ENCODE measurements at regions not wholly inside any gene's neighbourhood (a gene's known extent, or its start where the extent isn't known, plus 50 kb on each side); places are given as distances from the start of the nearest gene placed in this dataset.

DNA sequence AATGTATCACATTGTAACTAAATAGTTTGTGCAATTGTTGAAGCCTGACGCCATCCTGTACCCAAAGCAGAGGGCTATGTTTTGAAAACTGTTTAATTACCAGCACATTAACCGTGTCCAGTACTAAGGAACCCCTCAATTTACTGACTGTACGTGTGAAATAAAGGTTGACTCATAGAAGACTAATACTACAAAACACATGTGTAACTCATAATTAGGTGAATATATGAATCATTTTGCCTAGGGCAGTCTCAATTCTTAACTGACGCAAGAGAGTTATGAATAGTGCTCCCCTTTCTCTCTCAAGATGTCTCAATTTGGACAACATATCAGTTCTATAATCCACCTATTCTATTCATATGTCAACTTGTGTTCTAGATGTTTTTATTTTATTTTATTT is 558.4 kb downstream of the PRDM9 start:
- H3K36me3 ChIP-seq, result no peaks in the 10 kb centered on the region
- no peaks in the 10 kb centered on the region for H3K4me1 ChIP-seq
- TF ChIP-seq POLR2A (IDR thresholded peaks at IDR 0.05), result no peak
- TF ChIP-seq POLR2AphosphoS5 (IDR thresholded peaks at IDR 0.05; ENCODE audit: insufficient read depth in 1 of 2, low read depth in 1 of 2), result no peak
- no peak for TF ChIP-seq CTCF (IDR thresholded peaks at IDR 0.05)
- no peak overlapping the region for H3K4me3 ChIP-seq
- no peaks in the 10 kb centered on the region for H3K9me3 ChIP-seq
- no peak overlapping the region for H3K27ac ChIP-seq
- intact Hi-C loops (cut with DNase I), result no loop called here
- H3K27me3 ChIP-seq, result no peaks in the 10 kb centered on the region
- DNase-seq (ENCODE audit: extremely low spot score in 2 of 2), result no peak

DNA sequence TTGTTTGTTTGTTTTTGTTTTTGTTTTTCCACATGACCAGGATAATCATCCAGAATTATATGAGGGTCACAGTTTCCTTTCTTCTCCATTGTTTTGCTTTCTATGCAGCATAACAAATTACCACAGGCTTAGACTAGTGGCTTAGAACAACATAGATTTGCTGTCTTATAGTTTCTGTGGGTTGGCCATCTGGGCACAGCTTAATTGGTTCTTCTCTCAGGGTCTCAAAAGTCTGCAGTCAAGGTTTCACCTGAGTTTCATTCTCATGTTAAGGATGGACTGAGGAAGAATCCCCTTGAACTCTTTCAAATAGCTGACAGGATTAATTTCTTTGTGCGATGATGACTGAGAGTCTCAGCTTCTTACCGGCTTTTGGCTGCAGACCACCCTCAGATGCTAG is 559.8 kb downstream of the PRDM9 start:
- Histone ChIP-seq H3K4me3 (no peak overlapping the region), H3K27me3 (no peaks in the 10 kb centered on the region)
- intact Hi-C loops (cut with DNase I), result no loop called here

GRCh38 chr5:24068524-24068923 is 561.1 kb downstream of the PRDM9 start:
- H3K9me3 ChIP-seq, result no peaks in the 10 kb centered on the region
- no peaks in the 10 kb centered on the region for H3K4me1 ChIP-seq
- no peak overlapping the region for H3K27ac ChIP-seq
- no peaks in the 10 kb centered on the region for H3K36me3 ChIP-seq
- TF ChIP-seq CTCF (IDR thresholded peaks at IDR 0.05) (no peak), POLR2A (IDR thresholded peaks at IDR 0.05) (no peak), POLR2AphosphoS5 (IDR thresholded peaks at IDR 0.05; ENCODE audit: insufficient read depth in 1 of 2, low read depth in 1 of 2) (no peak)
- H3K4me3 ChIP-seq, result no peak overlapping the region
- no peaks in the 10 kb centered on the region for H3K27me3 ChIP-seq
- no peak for DNase-seq (ENCODE audit: extremely low spot score in 2 of 2)
- intact Hi-C loops (cut with DNase I), result no loop called here

More for the DNA sequence above, 559.8 kb downstream of the PRDM9 start:
- TF ChIP-seq POLR2A (IDR thresholded peaks at IDR 0.05) (no peak), POLR2AphosphoS5 (IDR thresholded peaks at IDR 0.05; ENCODE audit: insufficient read depth in 1 of 2, low read depth in 1 of 2) (no peak), CTCF (IDR thresholded peaks at IDR 0.05) (no peak)
- H3K27ac ChIP-seq, result no peak overlapping the region
- no peaks in the 10 kb centered on the region for H3K4me1 ChIP-seq
- no peak for DNase-seq (ENCODE audit: extremely low spot score in 2 of 2)
- H3K9me3 ChIP-seq, result no peaks in the 10 kb centered on the region
- no peaks in the 10 kb centered on the region for H3K36me3 ChIP-seq

DNA sequence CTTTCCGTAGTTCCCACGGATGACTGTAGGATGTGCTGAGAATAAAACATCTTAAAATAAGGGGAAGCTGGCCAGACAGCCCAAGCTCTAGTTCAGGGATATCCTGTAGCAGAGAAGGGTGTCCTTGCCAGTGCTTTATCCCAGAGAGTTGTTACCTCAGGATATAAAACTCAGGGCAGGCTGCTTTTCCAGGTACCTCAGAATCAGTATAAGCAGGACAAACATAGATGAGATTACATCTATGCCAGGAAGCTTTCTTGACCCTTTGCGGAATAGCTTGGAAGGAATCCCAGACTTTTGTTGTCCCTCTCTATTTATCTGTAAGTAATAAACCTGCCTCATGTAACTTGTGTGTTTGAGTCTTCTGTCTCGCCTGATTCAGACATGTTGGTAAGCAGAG is 565.7 kb downstream of the PRDM9 start:
- Histone ChIP-seq H3K36me3 (no peaks in the 10 kb centered on the region), H3K4me1 (no peaks in the 10 kb centered on the region), H3K27me3 (no peaks in the 10 kb centered on the region), H3K9me3 (no peaks in the 10 kb centered on the region), H3K4me3 (no peak overlapping the region), H3K27ac (no peak overlapping the region)
- no peak for DNase-seq (ENCODE audit: extremely low spot score in 2 of 2)
- TF ChIP-seq CTCF (IDR thresholded peaks at IDR 0.05) (no peak), POLR2AphosphoS5 (IDR thresholded peaks at IDR 0.05; ENCODE audit: insufficient read depth in 1 of 2, low read depth in 1 of 2) (no peak), POLR2A (IDR thresholded peaks at IDR 0.05) (no peak)
- intact Hi-C loops (cut with DNase I), result no loop called here

DNA sequence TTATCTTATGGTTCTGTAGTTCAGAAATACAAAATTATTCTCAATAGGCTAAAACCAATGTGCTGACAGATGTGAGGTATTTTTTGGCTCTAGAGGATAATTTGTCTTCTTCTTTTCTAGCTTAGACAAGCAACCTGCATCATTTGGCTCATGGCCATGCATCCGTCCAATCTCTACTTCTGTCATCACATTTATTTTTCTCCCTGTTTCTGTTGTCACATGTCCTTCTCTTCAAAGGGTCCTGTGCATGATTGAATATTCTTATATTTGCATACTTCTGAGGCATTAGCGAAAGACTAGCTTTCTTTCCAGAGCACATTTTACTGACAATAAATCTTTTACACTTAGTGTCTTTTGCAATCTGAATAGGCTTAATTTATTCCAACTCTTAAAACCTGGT is 564.7 kb downstream of the CDH10 start:
- intact Hi-C loops (cut with DNase I), result no loop called here
- no peak for DNase-seq (ENCODE audit: extremely low spot score in 2 of 2)
- no peak for TF ChIP-seq POLR2AphosphoS5 (IDR thresholded peaks at IDR 0.05; ENCODE audit: insufficient read depth in 1 of 2, low read depth in 1 of 2)
- TF ChIP-seq POLR2A (IDR thresholded peaks at IDR 0.05), result no peak
- no peak for TF ChIP-seq CTCF (IDR thresholded peaks at IDR 0.05)
- H3K4me3 ChIP-seq, result no peak overlapping the region
- no peaks in the 10 kb centered on the region for H3K9me3 ChIP-seq
- H3K4me1 ChIP-seq, result no peaks in the 10 kb centered on the region
- H3K27me3 ChIP-seq, result no peaks in the 10 kb centered on the region
- H3K36me3 ChIP-seq, result no peaks in the 10 kb centered on the region
- no peak overlapping the region for H3K27ac ChIP-seq
